Effector CD8-positive, alpha-beta T cell (primary cell): ENCODE measurements at regions not wholly inside any gene's neighbourhood (a gene's known extent, or its start where the extent isn't known, plus 50 kb on each side); places are given as distances from the start of the nearest gene placed in this dataset.

Experiments
- DNase-seq: peaks from one replicate; lab custom pipeline; 2025; lab: John Stamatoyannopoulos, UW

GRCh38 chr9:36764364-36765076, 191.8 kb downstream of the MELK start:
- no peak for DNase-seq

- DNase-seq: no peak
Observed at GRCh38 chr9:36765077-36765390, 192.3 kb downstream of the MELK start.

GRCh38 chr9:36765468-36766341, 193.0 kb downstream of the MELK start:
- peak; percentile 77 for DNase-seq

GRCh38 chr9:36768677-36769076, 196.0 kb downstream of the MELK start:
- no peak for DNase-seq

- DNase-seq: no peak
Observed at GRCh38 chr9:36770025-36770424, 197.3 kb downstream of the MELK start.

GRCh38 chr9:36772449-36773403, 200.0 kb downstream of the MELK start:
- DNase-seq: no peak

- DNase-seq: no peak
Observed at GRCh38 chr9:36778682-36779081, 206.0 kb downstream of the MELK start.

GRCh38 chr9:36779582-36779981, 206.9 kb downstream of the MELK start:
- DNase-seq: no peak

- DNase-seq: no peak
Observed at GRCh38 chr9:36780186-36780585, 207.5 kb downstream of the MELK start.

- no peak for DNase-seq
Observed at GRCh38 chr9:36781533-36781932, 208.8 kb downstream of the MELK start.
